HG02981 (cell line): ENCODE measurements at regions not wholly inside any gene's neighbourhood (a gene's known extent, or its start where the extent isn't known, plus 50 kb on each side); places are given as distances from the start of the nearest gene placed in this dataset.

Source experiments
- ATAC-seq: cut with Tn5 transposase; IDR thresholded peaks from one replicate; pipeline ENCODE4 v1.9.1; 2021; ENCODE audit warnings: mild to moderate bottlenecking, moderate library complexity; ENCODE audit not compliant: unreplicated experiment

DNA sequence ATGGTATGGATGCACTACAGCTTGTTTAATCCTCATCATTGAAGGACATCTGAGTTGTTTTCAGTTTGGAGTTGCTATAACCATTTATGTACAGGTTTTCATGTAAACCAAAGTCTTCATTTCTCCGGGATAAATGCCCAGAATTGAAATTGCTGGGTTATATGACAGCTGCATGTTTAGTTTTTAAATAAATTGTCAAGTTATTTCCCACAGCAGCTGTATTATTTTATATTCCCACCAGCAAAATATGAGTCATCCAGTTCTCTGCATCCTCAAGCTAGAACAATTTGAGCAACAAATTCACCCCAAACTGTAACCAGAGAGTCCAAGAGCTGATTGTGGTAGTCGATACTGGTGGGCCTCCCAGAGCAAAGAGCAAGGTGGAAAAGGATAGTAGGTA, 125.6 kb upstream of the PRNP start:
- no peak for ATAC-seq

DNA sequence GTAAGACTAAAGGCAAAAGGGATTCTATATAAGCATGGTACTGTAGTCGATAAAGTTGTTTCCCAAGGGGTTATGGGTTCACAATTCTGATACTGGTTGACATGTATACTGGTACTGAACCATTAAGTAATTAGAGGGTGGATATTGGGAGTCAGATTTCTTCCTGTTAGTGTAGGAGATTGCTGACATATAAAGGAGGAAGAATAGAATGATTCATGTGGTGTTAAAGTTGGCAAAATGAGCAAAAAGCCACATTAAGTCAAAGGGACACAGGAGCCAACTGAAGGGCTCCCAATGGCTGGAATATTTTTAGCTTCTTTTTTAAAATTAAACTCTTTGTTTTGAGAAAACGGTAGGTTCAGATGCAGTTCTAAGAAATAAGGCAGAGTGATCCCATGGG, 126.3 kb upstream of the PRNP start:
- ATAC-seq = no peak

DNA sequence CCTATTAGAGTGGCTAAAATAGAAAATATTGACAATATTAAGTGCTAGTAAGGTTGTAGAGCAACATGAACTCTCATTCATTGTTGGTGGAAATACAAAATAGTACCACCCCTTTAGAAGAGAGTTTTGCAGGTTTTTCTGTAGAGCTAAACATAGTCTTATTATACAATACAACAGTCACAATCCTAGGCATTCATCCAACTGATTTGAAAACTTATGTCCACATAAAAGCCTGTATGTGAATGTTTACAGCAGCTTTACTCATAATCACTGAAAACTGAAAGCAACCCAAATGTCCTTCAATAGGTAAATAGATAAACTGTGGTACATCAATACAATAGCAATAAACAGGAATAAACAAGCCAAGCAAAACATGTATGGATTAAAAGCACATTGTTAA, 127.2 kb upstream of the PRNP start:
- no peak for ATAC-seq

DNA sequence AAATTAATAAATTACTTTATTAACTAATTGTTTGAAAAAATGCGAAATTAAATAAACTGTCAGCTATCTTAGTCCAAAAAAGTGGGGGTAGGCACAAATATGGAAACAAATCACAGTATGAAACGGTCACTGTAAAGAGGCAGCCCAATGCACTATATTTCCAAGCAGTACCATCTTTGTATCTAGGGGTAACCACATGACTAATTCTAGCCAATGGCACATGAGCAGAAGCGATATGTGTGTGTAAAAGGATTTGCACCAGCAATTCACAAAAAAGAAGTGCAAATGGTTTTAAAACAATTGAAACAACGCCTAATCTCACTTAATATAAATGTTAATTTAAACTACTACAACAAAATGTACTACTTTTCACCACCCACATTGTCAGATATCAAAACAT, 129.5 kb upstream of the PRNP start:
- ATAC-seq = no peak

DNA sequence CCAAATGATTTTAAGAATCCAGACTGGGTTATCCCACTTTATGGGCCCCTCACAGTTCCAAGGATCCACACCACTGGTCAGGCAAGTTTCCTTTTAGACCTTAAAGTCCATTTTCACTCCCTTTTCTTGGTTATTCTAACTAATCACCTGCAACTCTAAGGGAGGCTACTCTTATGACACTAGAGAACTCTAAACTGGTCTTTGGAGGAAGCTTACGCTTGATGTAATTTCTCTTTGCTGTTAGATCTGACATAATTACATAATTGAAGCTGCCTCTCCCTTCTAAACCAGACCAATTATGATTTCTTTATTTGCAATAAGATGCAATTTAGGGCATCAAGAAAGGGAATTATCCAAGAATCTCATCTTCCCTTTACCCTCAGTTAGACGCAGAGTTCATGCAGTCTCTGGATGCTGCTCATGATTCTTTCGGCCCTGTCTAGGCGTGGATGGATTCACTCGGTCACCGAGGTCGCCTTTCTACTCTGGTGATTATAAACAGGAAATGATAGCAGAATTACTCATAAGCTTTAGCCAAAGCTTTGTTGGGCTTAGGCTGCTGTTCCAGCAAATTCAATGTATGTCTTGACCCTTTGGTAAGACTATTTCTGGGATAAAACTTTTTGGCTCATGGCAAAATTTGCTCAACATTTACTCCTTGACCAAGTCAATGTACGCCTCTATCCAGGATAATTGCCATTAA, 130.9 kb upstream of the PRNP start:
- ATAC-seq = no peak

DNA sequence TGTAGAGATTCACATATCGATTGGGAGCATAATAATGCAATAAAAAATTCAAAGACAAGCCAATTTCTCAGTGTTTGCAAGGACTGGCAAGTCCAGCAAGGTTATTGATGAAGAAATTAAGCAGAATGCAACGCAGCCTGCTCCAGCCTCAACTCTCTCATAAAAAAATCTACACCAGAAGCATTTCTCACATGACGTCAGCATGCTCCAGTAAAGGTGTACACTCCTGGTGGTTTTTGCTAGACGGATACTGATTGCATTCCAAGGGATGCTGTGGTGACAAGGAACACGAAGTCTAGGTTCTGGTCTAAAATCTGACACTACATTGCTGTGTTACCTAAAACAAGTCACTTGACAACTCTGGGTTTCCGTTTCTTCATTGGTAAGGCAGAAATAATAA, 131.9 kb upstream of the PRNP start:
- ATAC-seq = no peak

DNA sequence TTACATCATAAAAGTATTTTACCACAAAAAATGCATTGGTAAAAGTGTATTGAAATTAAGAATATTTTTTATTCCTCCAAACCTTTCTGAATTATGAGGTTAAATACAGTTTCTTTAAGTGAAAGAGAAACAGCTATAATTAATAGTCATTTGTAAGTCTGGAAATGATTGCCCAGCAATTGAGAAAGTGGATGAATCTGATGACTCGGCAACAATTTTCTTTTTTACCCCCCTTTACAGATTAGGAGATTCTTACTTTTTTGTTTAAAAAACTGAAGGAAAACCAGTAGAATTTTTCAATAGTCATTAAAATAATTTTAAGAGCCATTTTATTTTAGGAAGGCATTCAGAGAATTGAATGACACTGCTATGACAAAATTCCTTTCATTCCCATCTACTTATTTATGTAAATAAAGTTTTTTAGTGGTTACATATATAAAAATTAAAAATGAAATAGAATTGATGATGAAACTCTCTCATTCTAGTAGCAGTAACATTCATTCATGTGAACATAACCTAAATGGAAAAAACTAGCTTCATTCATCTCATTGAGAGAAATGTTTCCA, 134.1 kb upstream of the PRNP start:
- no peak for ATAC-seq

DNA sequence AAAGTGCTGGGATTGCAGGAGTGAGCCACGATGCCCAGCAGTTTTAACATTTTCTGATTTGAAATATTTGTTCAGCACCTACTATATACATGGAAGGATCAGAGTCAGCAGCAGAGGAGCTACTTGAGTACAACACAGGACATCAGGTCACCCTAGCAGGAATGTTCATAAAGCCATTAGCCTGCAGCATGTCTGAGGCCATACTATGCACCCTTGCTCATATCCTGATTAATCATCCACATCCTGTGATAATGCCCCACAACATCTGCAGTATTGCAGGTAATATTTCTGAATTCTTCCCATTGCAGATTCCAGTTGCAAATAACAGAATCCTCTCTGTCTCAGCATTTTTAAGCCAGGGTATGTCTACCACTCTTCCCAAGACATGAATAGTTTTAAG, 135.5 kb upstream of the PRNP start:
- no peak for ATAC-seq

DNA sequence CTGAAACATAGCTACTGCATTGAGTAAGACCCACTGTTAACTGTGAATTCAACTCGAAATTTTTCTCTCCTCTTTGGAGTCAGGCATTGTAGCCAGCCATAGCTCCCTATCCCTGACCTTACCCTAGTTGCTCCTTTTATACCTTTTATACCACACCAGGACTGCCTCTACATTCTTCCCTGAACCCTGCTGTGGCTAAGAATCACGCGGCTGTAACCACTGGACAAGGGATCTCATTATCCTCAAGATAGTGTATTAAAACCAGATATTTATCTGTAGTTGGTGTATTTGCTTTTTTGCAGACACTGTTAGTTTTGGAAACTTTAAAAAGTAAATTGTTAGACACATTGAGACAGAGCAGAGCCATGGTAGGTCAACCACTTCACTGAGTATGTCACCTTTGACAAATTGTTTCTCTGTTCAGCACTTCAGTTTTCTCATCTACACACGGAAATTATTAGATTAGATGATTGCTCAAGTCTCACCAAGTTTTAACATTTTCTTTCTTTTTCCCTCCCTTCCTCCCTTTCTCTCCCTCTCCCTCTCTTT, 136.5 kb upstream of the PRNP start:
- ATAC-seq = no peak

DNA sequence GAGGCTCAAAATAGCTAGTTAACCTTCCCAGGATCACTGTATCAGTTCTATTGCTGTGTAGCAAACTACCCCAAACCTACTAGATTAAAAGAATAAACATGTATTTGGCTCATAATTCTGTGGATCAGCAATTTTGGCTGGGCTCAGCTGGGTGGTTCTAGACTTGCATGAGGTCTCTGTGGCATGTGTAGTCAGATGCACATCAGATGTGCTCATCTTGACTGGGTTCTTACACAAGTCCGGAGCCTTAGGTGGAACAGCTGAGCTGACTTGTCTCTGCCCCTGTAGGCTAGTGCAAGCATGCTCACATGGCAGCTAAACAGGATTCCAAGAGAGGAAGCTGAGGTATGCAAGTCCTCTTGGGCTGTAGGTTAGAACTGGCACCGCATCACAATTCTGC, 137.7 kb upstream of the PRNP start:
- ATAC-seq = no peak

DNA sequence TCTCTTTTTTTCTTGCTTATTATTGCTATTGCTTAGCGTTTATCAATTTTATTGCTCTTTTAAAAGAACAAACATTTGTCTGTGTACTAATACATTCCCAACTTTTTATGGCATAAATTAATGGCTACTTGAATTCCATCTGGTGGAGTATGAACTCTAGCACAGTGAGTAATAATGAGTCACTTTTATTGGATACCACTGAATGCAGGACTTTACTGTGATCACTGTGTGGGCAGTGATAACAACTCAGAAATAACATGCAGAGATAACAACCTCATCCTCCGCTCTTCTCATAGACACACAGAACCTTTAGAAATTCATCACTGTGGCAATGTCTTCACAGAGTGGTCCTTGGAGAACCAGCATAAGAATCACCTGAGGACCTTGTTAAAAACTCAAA, 139.5 kb upstream of the PRNP start:
- no peak for ATAC-seq

DNA sequence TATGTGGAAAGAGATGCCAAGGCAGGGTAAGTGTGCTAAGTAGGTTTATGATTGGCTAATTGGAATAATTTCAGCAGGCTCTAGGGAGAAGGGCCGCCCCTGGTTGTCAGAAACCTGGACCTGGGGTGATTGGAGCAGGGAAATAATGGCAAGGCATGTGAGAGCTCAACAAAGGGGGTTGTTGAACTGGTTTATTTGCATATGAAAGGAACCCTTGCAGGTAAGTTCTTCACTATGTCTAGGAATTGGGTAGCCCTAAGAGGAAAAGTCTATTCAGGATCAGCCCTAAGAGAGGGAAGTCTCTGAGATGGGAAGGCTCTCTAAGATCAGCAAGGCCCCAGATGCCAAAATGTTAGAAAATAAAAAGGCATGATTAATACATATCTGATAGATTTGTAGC, 139.9 kb upstream of the PRNP start:
- ATAC-seq = no peak

DNA sequence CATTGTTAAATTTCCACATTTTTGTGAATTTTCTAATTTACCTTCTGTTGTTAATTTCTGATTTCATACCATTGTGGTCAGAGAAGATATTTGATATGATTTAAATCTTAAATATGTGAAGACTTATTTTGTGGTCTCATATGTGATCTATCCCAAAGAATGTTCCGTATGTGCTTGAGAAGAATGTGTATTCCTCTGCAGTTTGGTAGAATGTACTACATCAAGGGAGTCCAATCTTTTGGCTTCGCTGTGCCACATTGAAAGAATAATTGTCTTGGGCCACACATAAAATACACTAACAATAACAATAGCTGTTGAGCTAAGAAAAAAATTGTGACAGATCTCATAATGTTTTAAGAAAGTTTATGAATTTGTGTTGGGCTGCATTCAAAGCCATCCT, 140.7 kb upstream of the PRNP start:
- no peak for ATAC-seq

DNA sequence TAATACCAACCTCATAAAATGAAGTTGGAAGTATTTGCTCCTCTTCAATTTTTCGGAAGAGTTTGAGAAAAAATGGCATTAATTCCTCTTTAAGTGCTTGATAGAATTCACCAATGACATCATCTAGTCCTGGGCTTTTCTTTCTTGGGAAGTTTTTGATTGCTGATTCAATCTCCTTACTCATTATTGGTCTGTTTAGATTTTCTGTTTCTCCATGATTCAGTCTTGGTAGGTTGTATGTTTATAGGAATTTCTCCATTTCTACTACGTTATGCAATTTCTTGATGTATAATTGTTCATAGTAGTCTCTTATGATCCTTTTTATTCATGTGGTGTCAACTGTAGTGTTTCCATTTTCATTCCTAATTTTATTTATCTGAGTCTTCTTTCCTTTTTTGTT, 141.5 kb upstream of the PRNP start:
- ATAC-seq = no peak

DNA sequence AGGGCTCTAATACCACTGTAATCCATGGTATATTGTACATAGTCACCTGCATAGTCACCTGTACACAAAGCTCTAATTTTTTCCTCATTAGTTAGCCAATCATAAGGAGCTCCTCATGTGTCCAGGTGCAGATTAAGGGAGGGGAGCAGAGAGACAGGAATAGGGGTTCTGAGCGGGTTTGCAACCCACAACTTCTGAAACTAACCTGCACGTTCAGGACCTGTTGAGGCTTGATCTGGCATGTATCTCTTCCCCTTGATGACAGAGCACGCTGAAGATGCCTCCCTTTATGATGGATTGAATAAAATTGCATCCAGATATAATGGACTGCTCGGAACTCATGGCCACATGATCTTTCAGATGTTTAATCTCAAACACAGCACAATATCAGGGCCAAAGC, 144.0 kb upstream of the PRNP start:
- no peak for ATAC-seq

DNA sequence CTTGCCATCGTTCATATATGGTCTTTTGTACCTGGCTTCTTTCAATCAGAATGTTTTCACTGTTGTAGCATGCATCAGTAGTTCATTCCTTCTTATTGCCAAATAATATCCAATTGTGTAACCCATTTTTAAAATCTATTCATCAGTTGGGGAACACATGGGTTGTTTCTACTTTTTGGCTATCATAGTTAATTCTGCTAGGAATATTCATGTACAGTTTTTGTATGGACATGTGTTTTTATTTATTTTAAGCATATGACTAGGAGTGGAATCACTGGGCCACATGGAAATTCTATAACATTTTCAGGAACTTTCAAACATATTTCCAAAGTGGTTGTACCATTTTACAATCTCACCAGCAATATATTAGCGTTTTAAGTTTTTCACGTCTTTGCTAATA, 151.9 kb upstream of the PRNP start:
- ATAC-seq = no peak

DNA sequence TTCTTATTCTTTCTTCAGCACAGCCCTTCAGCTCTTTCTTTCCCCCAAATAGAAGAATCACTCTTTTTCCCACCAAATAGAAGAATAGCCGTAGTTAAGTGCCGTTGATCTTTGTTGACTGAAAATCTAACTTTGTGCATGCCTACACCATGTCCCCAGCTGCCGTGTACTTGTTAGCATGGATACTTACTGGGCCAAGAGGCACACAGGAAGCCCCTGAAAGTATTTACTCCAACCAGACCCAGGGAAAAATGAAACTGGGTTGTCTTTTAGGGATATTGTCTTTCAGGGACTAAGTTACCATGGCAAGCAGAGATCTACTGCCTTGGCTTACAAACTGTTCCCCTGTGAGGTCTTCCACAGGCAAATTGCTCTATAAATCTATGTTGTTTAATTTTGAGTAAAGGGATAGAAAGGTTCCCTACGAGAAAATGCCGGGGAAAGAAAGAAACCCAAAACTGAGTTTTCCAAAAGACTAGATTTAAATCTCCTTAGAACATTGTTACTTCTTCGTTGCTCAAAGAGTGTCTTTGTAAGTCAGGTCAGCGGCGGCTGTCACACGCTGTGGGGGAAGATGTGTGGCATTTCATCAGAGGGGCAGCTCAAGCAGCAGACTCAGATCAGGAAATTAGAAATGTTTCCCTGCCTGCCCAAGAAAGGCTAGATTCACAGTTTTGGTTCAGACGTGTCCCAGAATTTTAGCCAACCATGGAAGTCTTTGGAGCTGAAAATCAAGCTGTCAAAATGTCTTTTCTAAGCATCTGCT, 152.7 kb upstream of the PRNP start:
- no peak for ATAC-seq

DNA sequence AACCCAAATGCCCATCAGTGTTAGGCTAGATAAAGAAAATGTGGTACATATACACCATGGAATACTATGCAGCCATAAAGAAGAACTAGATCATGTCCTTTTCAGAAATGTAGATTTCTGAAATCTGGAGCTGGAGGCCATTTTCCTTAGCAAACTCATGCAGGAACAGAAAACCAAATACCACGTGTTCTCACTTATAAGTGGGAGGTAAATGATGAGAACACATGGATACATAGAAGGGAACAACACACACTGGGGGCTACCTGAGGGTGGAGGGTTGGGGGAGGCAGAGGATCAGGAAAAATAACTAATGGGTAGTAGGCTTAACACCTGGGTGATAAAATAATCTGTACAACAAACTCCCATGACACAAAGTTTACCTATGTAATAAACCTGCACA, 153.5 kb upstream of the PRNP start:
- no peak for ATAC-seq

DNA sequence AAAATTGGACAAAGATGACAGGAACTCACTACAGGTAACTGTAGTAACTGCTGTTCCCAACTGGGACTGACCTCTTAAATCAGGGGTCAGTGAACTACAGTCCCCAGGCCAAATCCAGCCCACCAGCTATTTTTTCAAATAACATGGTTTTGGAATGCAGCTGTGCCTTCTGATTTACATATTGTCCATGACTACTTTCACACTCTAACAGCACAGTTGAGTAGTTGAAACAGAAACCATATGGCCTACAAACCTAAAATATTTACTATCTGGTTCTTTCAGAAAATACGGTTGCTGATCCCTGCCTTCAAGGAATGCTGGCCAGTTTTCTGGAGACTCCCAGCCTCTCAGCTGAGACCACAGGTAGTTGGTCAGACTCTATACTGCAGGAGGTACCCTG, 161.5 kb upstream of the PRNP start:
- ATAC-seq = no peak

DNA sequence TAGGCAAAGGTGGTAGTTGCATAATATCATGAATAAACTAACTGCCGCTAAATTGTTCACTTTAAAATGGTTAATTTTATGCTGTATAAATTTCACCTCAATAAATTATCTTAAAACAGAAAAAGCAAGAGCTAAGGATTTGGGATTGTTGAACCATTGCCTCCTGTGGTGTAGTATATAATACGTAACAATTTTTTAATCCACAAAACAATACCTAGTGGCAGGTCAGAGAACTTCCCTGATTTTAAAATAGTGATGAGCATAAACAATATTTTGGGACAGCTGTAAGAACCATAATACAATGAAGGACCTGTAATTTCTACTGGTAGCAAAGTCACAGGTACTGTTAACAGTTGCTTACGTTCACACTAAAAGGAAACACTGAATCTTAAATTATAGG, 161.9 kb upstream of the PRNP start:
- no peak for ATAC-seq

DNA sequence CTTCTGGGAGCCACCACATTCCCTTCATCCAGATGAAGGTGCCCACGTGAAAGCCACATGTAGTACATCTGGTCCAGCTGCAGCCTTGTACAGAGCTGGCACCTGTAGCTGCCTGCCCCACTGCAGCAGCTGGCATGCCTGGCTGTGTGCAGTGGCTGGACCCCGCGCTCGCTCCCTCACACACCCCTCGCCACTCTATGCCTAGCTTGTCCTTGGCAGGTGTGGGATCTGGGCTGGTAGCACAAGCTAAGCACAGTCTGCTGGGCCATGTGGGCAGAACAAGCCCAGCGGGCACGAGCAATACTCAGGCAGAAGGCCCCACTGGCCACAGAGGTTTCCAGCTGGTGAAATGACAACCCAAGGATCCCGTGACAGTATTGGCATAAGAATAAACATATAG, 163.9 kb upstream of the PRNP start:
- ATAC-seq = no peak
